WTC11 (cell line): ENCODE measurements at regions not wholly inside any gene's neighbourhood (a gene's known extent, or its start where the extent isn't known, plus 50 kb on each side); places are given as distances from the start of the nearest gene placed in this dataset.

ENCODE experiments used
- ATAC-seq: fragments of 200-7000 bp; cut with Tn5 transposase; 2 replicates; pipeline ENCODE4 v1.10.0; 2021; ENCODE audit warnings: mild to moderate bottlenecking, moderate library complexity
- CTCF ChIA-PET: fragments of 300-600 bp; sonication (Branson Sonifier 250); formaldehyde crosslinking; loops from one replicate; lab custom pipeline; 2021; ENCODE audit warnings: antibody characterized with exemption; lab: Charles Lee
- POLR2A ChIA-PET: fragments of 350-600 bp; sonication (Branson Sonifier 250); formaldehyde crosslinking; loops from one replicate; lab custom pipeline; 2021; ENCODE audit warnings: antibody characterized with exemption; lab: Charles Lee
- DNase-seq: peaks from one replicate; pipeline ENCODE4 v3.0.0; 2021; ENCODE audit warnings: low spot score
- H3K27ac Mint-ChIP-seq: 2 replicates; pipeline ENCODE4 v1.8.0; 2021; ENCODE audit warnings: mixed read lengths
- H3K27me3 Mint-ChIP-seq: 2 replicates; pipeline ENCODE4 v1.8.0; 2021; ENCODE audit warnings: low read depth, mild to moderate bottlenecking, moderate library complexity, mixed read lengths
- H3K36me3 Mint-ChIP-seq: 2 replicates; pipeline ENCODE4 v1.8.0; 2021; ENCODE audit warnings: mixed read lengths
- H3K4me1 Mint-ChIP-seq: 2 replicates; pipeline ENCODE4 v1.8.0; 2022; ENCODE audit warnings: mixed read lengths
- H3K4me3 Mint-ChIP-seq: 2 replicates; pipeline ENCODE4 v1.8.0; 2021; ENCODE audit warnings: mild to moderate bottlenecking, moderate library complexity, mixed read lengths
- H3K9me3 Mint-ChIP-seq: 2 replicates; pipeline ENCODE4 v1.8.0; 2021; ENCODE audit warnings: mixed read lengths
- ARID4B ChIP-seq: sonication (generic); formaldehyde crosslinking; IDR thresholded peaks from 2 replicates; pipeline ENCODE4 v1.8.0; 2023; ENCODE audit warnings: missing genetic modification reagents, mild to moderate bottlenecking, borderline replicate concordance
- ATF2 ChIP-seq: sonication (generic); formaldehyde crosslinking; IDR thresholded peaks from 2 replicates; pipeline ENCODE4 v1.8.1; 2022; ENCODE audit warnings: low read depth, missing genetic modification reagents, borderline replicate concordance
- ATF3 ChIP-seq: sonication (generic); formaldehyde crosslinking; conservative IDR thresholded peaks from 2 replicates; pipeline ENCODE4 v1.8.1; 2022; ENCODE audit warnings: mild to moderate bottlenecking, missing genetic modification reagents
- CREB1 ChIP-seq: sonication (generic); formaldehyde crosslinking; IDR thresholded peaks from 2 replicates; pipeline ENCODE4 v1.8.0; 2023; ENCODE audit warnings: mild to moderate bottlenecking, missing genetic modification reagents
- CTCF ChIP-seq: fragments of 200-600 bp; IDR thresholded peaks from 2 replicates; pipeline ENCODE4 v1.8.0; 2022; ENCODE audit warnings: antibody characterized with exemption
- GTF2I ChIP-seq: fragments of 250-450 bp; sonication (Bioruptor Pico); conservative IDR thresholded peaks from 2 replicates; pipeline ENCODE4 v1.4.0; 2021; ENCODE audit warnings: mild to moderate bottlenecking
- IRF2 ChIP-seq: sonication (generic); formaldehyde crosslinking; IDR thresholded peaks from 2 replicates; pipeline ENCODE4 v1.8.0; 2022; ENCODE audit warnings: low read depth, missing genetic modification reagents, borderline replicate concordance
- NR1H2 ChIP-seq: sonication (generic); formaldehyde crosslinking; IDR thresholded peaks from 2 replicates; pipeline ENCODE4 v1.9.0; 2021; ENCODE audit warnings: mild to moderate bottlenecking, moderate library complexity, missing genetic modification reagents
- PRRX2 ChIP-seq: fragments of 250-450 bp; sonication (Bioruptor Pico); IDR thresholded peaks from 2 replicates; pipeline ENCODE4 v1.8.0; 2021; ENCODE audit warnings: mild to moderate bottlenecking
- TF ChIP-seq, protein P1 (sequence below): sonication (generic); formaldehyde crosslinking; IDR thresholded peaks from 2 replicates; pipeline ENCODE4 v1.8.0; 2022; ENCODE audit warnings: mild to moderate bottlenecking, missing genetic modification reagents
- TF ChIP-seq, protein P2 (sequence below): sonication (generic); formaldehyde crosslinking; IDR thresholded peaks from 2 replicates; pipeline ENCODE4 v1.8.1; 2022; ENCODE audit warnings: missing genetic modification reagents, borderline replicate concordance

- TF ChIP-seq ATF2 (CRISPR knock-in tag) (no peak), PRRX2 (CRISPR knock-in tag) (no peak)
These were observed 64.6 kb downstream of the ENC1 start (continued) for GRCh38 chr5:74575741-74576538.

- Mint-ChIP-seq H3K36me3 (peaks cover 3% of the 10 kb centered on the region), H3K27ac (no peak overlapping the region), H3K4me1 (peaks cover 11% of the 10 kb centered on the region), H3K27me3 (no peaks in the 10 kb centered on the region), H3K4me3 (no peak overlapping the region), H3K9me3 (peaks cover 17% of the 10 kb centered on the region)
- ATAC-seq (no peak), DNase-seq (no peak)
- CTCF ChIA-PET = no interaction called here
- POLR2A ChIA-PET = no interaction called here
- TF ChIP-seq NR1H2 (CRISPR knock-in tag) = no peak
- TF ChIP-seq ARID4B = no peak
- TF ChIP-seq, protein P1, sequence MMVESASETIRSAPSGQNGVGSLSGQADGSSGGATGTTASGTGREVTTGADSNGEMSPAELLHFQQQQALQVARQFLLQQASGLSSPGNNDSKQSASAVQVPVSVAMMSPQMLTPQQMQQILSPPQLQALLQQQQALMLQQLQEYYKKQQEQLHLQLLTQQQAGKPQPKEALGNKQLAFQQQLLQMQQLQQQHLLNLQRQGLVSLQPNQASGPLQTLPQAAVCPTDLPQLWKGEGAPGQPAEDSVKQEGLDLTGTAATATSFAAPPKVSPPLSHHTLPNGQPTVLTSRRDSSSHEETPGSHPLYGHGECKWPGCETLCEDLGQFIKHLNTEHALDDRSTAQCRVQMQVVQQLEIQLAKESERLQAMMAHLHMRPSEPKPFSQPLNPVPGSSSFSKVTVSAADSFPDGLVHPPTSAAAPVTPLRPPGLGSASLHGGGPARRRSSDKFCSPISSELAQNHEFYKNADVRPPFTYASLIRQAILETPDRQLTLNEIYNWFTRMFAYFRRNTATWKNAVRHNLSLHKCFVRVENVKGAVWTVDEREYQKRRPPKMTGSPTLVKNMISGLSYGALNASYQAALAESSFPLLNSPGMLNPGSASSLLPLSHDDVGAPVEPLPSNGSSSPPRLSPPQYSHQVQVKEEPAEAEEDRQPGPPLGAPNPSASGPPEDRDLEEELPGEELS (CRISPR knock-in tag) = no peak
- TF ChIP-seq GTF2I (CRISPR knock-in tag) = no peak
- TF ChIP-seq, protein P2, sequence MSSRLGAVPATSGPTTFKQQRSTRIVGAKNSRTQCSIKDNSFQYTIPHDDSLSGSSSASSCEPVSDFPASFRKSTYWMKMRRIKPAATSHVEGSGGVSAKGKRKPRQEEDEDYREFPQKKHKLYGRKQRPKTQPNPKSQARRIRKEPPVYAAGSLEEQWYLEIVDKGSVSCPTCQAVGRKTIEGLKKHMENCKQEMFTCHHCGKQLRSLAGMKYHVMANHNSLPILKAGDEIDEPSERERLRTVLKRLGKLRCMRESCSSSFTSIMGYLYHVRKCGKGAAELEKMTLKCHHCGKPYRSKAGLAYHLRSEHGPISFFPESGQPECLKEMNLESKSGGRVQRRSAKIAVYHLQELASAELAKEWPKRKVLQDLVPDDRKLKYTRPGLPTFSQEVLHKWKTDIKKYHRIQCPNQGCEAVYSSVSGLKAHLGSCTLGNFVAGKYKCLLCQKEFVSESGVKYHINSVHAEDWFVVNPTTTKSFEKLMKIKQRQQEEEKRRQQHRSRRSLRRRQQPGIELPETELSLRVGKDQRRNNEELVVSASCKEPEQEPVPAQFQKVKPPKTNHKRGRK (CRISPR knock-in tag) = no peak
- TF ChIP-seq CTCF = no peak
- TF ChIP-seq IRF2 (CRISPR knock-in tag) = no peak
- TF ChIP-seq ATF3 = no peak
- no peak for TF ChIP-seq CREB1 (CRISPR knock-in tag)
These were observed 70.3 kb downstream of the ENC1 start for GRCh38 chr5:74570250-74570649.
